ENCODE measurements at regions not wholly inside any gene's neighbourhood (a gene's known extent, or its start where the extent isn't known, plus 50 kb on each side); places are given as distances from the start of the nearest gene placed in this dataset.

- TF ChIP-seq ZBTB25 (CRISPR knock-in tag; IDR thresholded peaks at IDR 0.05) (no peak), NCOR1 (IDR thresholded peaks at IDR 0.05; ENCODE audit: borderline replicate concordance, low read length) (0 out of 2 replicates have a peak, but pooled peaks have one; percentile 14), GATAD2A (CRISPR knock-in tag; IDR thresholded peaks at IDR 0.05) (peak; percentile 36), THAP11 (CRISPR knock-in tag; IDR thresholded peaks at IDR 0.05) (peak; percentile 19; the same call in 1 of the 2 replicates), POLR2AphosphoS5 (IDR thresholded peaks at IDR 0.05; ENCODE audit: low read depth, low read length) (peak; percentile 57), PRPF4 (IDR thresholded peaks at IDR 0.05; ENCODE audit: low read depth, low read length, poor library complexity, severe bottlenecking) (no peak), ZNF331 (CRISPR knock-in tag; IDR thresholded peaks at IDR 0.05) (peak; percentile 47; the same call in 1 of the 2 replicates), ZMYM4 (CRISPR knock-in tag; IDR thresholded peaks at IDR 0.05) (peak; percentile 30; the same call in 1 of the 2 replicates), ZNF18 (CRISPR knock-in tag; IDR thresholded peaks at IDR 0.05; ENCODE audit: insufficient replicate concordance) (no peak), ZNF432 (CRISPR knock-in tag; IDR thresholded peaks at IDR 0.05; ENCODE audit: borderline replicate concordance) (no peak), MED1 (CRISPR knock-in tag; IDR thresholded peaks at IDR 0.05) (peak; percentile 51; the same call in 1 of the 2 replicates), ZNF598 (CRISPR knock-in tag; IDR thresholded peaks at IDR 0.05; ENCODE audit: borderline replicate concordance) (no peak), ZNF567 (CRISPR knock-in tag; IDR thresholded peaks at IDR 0.05; ENCODE audit: borderline replicate concordance) (no peak), TEF (CRISPR knock-in tag; IDR thresholded peaks at IDR 0.05) (no peak), KDM6A (CRISPR knock-in tag; IDR thresholded peaks at IDR 0.05; ENCODE audit: low read depth) (peak; percentile 78), RNF2 (conservative IDR thresholded peaks at IDR 0.05; ENCODE audit: low read depth) (no peak), NR2F6 (IDR thresholded peaks at IDR 0.05) (no peak), NR2F6 (CRISPR knock-in tag; IDR thresholded peaks at IDR 0.05) (0 out of 2 replicates have a peak, but pooled peaks have one; percentile 24), RBM39 (IDR thresholded peaks at IDR 0.05; ENCODE audit: low read depth, low read length, poor library complexity, severe bottlenecking) (no peak), ATF2 (CRISPR knock-in tag; IDR thresholded peaks at IDR 0.05) (peak; percentile 24; the same call in 1 of the 2 replicates), SOX13 (IDR thresholded peaks at IDR 0.05) (no peak), SOX13 (CRISPR knock-in tag; conservative IDR thresholded peaks at IDR 0.05 in 1 of 2, IDR thresholded peaks at IDR 0.05 in 1 of 2) (peak in 1 of 2 experiments; percentile 72; a peak in 1 of 4 replicates), ZNF687 (CRISPR knock-in tag; IDR thresholded peaks at IDR 0.05) (no peak)
Observed at GRCh38 chr15:96261575-96262034, 68.9 kb upstream of the NR2F2 start (continued).
